HG03095 (cell line): ENCODE measurements at regions not wholly inside any gene's neighbourhood (a gene's known extent, or its start where the extent isn't known, plus 50 kb on each side); places are given as distances from the start of the nearest gene placed in this dataset.

Experiments
- ATAC-seq: cut with Tn5 transposase; IDR thresholded peaks from one replicate; pipeline ENCODE4 v1.9.1; 2021; ENCODE audit warnings: moderate library complexity; ENCODE audit not compliant: unreplicated experiment

DNA sequence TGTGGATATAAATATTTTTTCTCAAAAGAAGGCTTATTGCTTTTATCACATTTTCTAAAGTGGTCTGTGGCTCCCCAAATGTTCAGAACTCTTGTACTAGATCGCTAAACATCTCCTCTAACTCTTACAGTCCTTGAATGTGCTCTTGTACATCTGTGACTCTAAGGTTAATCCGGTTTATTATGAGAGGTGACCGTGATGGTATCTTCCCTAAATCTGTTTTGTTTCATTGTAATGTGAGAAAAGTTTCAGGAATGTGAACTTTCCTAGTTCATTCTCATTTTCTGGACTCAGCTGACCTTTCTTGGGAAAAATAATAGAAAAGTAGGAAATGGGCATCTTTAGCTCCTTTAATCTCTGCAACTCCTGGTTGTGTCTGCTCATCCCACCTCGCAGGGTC is 94.5 kb upstream of the CD180 start:
- no peak for ATAC-seq

DNA sequence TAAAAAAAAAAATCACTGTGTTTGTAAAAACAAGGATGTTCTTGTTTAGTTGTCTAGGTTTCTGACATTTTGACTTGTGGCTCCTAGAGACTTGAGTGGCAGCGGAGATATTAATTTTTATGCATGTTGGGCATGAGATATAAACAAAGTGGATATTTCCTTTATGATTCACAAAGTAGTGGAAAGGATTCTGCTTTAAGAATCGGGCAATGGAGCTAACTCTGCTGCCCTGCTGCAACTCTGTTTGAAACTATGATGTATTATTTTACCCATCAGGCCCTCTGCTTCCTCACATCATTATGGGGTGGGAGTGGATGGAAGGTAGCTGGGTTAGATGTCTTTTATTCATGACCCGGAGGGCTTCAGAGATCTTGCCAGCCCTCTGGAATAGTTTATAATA is 94.1 kb upstream of the CD180 start:
- ATAC-seq: no peak

DNA sequence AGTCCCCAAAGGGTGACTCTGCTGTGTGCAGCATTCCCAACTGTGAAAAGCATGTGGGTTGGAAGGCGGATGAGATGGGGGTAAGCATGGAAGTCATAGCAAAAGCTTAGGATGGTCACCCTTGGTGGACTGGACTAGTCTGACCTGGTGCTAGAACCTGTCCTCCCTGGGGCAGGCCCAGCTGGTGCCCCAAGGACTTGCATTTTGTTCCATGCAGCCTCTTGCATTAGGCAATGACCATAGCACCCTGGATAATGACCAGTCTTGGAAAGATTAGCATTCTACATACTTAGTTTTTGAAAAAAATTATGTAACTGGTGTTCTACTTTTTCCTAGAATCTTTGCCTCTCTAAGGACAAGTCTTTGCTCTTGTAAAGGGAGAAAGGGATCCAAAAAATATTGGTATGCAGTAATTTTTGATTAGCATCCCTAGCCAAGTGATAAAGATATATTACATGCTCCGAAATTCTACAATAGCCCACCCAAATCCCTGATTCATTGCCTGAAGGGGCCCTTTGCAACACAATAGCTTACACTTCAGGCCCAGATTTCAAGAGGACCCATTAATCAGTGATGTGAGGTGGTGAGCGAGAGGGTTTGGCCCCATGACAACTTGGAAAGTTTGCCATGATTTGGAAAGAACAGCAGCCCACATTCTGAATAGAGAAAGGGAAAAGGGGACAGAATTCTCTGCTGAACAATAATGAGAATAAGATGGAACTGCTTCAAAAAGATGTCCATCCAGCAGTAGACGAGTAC is 93.3 kb upstream of the CD180 start:
- no peak for ATAC-seq

DNA sequence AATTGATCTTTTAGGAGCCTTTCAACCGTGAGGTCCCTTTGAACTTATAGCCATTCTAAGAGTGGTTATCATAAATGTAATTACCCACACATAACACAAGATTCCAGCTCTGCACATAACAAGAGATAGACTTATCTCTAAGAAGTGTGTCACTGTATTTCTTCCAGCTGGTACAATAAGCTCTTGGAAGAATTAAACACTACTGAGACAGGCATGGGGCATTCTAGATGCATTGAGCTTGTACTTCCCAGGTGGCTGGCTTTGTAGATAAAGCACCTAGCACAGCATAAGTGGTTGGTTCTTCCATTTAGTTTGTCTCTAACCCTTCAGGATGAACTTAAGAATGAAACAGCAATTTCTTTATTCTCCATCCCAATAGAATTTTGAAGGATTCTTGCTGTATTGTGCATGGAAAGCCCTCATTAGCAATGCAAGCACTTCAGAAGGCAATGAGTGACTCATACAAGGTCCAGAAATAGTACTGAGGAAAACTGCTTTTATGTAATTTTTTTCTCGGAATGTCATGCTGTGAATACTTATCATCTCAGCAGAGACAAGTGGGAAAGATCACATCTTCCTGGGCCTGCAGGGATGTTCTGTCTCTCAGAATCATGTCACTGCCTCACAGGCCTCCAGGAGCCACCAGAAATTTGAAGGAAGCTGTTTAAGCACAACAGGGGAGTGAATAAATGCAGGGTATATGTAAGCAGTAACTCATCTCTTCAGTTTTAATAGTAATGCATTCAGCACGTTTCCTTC is 91.1 kb upstream of the CD180 start:
- no peak for ATAC-seq

DNA sequence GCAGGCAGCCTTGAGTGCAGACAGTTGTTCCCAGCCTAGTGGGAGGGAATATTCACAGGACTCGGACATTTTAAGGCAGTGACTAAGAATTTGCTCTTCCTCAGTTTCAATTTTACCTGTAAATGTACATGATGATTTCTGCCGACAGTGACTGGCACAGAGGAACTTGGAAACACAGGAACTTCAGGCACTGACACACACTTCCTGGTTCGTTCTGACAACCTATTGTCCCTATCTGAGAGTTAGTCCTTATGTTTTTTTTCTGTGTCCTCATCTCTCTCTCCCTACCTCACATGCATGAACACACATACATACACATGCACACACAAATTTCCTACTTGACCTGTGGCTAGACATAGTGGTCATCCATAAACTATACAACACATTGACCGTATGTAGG is 89.4 kb upstream of the CD180 start:
- no peak for ATAC-seq

DNA sequence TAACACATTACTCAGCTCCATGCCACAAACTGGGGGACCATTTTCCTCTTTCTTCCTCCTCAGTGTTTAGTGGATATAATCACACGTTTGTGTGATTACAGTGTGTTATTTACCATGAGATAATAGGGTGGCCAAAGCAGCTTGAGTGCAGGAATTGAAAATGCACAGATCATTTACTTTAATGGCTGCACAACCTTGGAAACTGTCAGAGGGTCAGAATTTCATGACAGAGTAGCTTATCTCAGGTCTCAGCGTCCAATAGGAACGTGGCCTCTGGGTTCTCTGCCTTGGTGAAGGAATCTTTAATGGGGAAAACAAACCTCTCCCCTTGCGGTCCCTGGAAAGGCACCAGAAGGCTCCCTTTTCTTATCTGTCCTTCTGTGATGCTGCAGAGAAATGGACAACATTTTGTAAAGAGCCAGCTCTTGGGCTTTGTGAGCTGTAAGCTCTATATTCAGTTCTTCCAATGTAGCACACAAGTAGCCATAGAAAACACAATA is 87.4 kb upstream of the CD180 start:
- no peak for ATAC-seq

DNA sequence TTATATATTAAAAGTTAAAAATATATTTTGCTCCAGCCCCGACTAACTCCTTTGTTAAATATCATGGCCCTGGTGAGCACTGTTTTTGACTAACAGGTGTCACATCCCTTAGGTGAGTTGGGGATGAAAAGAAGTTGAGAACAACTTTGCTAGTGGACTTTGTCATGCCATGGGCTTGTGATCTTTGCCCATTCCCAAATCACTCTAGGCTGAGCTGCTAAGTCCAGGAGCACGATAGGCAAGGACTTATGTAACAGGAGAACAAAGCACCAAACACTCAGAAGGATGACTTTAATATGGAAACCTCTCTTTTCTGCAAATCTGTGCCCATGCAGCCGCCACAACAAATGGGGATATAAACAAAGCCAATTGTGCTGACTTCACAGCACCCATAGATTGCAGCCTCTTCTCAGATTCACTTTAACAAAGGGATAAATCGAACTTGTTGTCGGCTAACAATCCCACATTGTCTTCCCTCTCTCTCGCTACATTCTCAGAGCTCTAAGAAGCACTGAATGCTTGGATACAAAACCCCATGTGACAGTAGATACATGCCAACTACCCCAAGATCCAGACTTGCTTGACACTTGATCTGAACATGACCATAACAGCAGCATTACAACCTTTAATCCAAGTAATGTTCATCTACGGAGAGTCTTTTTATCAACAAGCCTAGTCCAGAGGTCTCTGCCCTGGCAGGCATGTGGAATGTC is 86.8 kb upstream of the CD180 start:
- ATAC-seq: no peak

DNA sequence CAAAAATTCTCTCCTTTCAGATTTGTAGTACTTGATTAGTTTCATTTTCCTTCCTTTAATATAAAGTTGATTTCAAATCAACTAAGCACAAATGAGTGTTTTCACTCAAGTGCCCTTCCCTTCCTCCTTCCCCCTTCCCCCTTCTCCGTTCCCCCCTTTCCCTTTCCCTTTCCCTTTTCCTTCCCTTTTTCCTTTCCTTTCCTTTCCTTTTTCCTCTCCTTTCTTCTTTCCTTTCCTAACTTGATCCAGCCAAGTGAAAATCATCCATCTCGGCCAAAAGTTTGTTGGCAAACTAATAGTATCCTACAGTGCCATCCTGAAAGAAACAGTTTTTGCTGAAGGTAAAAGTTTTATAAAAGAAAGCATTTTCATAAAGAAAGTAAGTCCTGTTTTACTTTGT is 85.3 kb upstream of the CD180 start:
- no peak for ATAC-seq

DNA sequence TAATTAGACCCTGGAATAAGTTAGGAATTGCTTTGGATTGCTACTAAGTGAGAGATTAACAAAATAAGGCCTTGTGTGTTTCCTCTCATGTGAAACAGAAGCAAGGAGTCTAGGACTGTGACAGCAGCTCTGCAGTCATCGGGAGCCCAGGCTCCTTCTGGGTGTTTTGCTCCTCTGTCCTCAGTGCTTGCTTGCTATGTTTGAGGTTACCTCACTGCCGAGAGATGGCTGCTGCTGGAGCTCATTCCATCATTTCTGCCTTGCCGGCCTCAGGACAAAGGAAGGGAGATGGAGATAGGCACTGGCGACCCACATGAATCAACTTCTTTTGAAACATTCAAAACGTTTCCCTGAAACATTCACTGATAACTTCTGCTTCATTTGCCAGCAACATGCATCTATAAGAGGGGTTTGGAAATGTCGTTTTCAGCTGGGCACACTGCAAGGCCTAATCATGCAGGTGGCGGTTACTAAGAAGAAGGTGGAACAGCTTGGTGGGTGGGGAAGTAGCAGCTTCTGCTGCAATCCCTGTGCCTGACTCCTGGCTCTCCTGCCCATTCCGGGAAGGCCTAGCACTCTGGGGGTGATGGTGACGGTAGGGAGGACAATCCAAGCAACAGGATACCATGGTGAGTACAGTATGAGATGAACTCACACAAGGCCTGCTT is 77.2 kb upstream of the CD180 start:
- ATAC-seq: no peak

DNA sequence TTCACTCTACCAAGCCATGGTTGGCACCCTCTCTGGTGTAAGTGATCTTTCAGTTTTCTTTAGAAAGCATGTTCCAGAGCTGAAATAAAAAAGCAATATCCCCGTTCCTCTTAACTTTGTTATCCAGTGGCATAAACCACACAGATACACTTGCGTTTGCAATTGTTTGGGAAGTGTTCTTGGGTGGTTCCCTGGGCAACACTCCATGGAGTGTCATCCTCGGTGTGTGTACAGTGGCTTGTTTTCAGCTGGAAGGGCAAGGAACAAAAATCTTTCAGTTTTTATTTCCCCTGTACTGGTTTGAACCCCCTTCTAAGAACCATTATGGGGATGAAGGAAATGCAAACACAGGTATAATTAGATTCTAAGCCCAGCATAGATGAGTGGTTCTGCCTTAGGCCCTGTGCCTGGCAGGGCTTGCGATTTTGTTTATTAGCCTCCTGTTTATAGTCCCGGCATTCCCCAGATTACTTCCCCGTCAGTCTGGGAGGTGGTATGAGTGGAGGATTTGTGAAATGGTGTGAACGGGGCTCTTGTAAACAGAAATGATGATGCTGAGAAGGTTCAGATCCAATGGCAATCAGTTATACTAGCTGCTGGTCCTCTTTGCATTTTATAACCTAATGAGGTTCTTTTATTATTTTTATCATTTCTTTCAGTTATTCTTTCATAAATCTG is 76.0 kb upstream of the CD180 start:
- no peak for ATAC-seq

DNA sequence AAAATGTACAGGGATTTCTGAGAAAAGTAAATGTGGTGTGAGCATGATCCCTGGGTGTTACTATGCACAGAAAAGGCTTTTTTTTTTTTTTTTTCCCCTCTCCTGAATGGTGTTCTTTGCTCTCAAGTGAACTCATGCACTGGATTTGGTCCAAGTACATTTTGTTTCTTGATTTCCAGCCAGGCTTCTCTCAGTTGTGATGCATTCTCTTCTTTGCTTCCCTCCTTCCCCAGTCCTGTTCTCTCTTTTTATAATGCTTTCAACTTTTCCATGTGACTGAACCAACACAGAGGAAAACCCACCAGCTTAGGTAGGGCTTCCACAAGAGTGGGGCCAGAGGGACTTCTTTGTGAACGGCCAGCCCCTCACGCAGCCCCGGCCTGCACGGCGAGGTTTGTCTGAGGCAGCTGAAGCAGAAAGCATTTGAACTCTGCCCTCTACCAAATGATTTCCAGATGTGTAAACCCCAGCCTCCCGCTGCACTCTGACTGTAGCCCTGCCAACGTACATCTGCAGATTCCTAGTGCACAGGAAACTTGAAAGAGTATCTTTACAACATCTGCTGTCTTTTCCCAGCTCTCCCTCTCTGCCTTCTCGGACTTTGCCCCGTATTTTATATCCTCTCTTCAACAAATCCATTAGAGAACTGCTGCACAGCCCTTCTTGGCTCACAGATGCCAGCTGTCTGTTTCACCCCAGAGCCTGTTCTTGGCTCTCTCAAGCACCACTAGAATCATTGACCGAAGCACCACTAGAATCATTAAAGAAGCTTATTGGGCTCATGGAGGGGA is 71.8 kb upstream of the CD180 start:
- no peak for ATAC-seq

DNA sequence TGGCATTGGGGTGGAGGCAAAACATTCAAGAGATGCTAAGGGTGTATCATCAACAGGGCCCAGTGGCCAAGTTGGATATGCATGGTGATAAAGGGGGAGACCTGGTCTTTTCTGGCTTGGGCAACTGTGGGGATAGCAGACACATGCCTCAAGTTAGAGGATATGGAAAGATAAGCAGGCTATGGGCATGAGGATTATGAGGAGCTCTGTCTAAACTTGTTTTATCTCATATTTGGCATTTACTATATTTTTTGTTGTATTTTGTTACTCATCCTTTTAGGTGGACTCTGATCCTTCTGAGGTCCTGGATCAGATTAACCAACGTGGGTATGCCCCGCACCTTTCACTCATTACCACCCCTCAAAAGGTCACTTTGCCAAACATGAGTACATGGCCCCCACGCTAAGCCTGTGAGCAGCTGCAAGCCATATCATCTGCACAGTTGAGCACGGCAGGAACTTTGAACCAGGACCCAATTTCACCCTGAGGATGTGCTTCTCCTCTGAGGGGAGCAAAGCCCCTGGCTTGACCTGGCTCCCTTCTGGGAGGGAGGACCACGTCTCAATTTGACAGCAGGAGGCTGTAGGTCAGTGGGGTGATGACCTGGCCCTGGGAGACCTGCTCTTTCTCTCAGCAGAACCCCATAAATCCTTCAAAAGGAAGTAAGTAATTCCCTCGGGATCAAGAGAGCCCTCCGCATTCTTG is 71.1 kb upstream of the CD180 start:
- no peak for ATAC-seq

DNA sequence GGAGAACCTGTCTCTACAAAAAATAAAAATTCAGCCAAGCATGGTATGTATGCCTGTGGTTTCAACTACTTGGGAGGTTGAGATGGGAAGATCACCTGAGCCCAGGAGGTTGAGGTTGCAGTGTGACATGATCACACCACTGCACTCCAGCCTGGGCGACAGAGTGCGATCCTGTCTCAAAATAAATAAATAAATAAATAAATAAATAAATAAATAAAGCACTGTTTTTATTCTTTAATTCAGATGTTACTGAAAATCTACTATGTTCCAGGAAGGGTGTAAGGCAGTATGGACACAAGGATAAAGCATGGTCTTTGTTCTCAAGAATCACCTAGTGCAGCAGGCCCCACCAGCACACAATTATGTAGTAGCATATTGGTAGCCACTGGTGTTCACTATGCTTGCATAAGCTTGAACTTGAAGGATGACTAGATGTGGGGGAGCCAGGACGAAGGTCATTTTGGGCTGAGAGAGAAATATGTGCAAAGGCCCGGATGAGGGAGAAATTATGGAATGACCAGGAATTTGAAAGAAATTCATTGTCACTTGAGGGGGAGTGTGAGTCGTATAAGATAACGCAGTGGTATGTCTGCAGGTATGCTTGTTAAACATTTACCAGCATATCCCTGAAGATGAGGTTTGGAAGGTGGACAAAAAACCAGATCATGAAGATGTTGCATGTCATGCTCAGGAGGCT is 70.2 kb upstream of the CD180 start:
- no peak for ATAC-seq

DNA sequence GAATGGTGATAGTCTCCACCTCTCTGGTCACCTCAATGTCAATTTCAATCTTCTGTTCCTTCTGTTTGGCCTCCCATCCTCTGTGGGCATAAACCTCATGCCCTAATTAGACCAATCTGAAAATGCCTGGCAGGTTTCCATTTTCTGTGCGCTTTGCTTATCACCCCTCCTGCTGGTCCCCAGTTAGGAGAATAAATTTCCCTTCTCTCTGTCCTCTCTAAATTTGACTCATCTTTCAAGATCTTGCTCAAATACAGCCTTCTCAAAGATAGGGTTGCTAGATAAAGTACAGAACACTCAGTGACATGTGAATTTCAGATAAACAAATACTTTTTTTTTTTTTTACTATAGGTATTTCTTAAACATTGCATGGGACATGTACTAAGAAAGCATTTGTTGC is 69.4 kb upstream of the CD180 start:
- no peak for ATAC-seq

DNA sequence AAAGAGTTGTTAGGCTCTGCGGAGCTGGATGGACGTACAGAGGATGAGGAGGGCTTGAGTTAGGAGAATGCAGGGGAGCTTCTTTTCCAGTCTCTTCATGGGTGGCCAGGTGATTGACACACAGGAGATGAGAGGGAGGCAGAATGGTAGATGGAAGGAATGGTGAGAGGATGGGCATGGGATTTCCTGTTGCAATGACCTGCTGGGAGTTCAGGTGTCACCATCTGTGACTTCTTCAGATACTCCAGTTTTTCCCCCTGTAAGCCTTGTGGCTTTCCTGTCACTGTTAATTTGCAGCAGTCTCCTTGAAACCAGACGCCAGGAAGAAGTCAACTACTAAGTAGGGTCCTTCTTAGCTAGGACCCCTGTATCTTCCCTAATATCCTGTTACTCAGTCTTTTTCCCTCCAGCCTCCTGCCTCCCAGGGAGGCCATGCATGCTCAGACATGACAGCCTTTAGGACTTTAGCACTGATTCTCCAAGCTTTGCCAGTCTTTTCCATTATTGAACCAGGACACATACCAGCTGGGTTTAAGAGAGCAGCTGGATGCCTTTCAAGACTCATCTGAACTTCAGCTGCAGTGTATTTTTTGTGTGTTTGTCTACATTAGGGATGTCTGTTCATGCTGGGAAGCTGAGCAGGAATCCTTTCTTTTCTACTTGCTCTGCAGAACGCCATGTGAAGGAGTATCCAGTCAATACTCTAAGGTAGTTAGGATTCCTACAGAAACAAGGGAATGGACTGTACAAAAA is 67.2 kb upstream of the CD180 start:
- ATAC-seq: no peak

DNA sequence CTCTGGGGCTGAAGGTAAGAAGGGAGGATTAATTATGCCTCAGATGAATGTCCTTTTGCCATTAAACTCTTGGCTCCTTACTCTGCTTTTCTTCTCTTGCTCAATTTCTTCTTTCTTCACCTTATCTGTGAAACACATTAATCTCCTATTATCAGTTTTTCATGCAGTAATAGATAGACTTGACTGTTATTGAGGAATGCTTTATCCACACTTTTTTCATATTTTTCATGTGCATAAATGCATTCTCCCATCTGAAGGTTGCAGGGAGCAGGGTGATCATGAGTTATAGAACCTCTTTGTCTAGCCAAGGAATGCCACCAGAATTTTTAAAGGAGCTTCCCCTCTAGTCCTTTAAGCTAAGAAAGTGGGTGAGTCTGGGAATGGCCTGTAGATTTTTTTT is 66.4 kb upstream of the CD180 start:
- no peak for ATAC-seq

DNA sequence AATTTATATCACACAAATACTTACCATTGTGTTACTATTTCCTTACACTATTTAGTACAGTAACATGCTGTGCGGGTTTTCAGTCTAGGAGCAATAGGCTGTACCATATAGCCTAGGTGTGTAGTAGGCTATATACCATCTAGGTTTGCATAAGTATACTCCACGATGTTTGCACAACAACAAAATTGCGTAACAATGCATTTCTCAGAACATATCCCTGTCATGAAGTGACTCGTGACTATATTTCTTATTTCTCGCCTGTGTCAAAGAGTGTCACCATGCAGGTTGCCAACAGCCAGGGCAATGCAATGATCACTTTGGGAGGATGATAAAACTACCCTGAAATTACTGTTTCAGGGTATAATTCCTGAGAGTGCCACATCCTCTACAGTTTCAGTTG is 65.6 kb upstream of the CD180 start:
- ATAC-seq: no peak
